Adipocyte (in vitro differentiated cells): ENCODE measurements at regions not wholly inside any gene's neighbourhood (a gene's known extent, or its start where the extent isn't known, plus 50 kb on each side); places are given as distances from the start of the nearest gene placed in this dataset.

Source experiments
- DNase-seq: peaks from one replicate; pipeline ENCODE4 v3.0.0-alpha.2; 2015; ENCODE audit warnings: low read depth
- H3K27me3 ChIP-seq: replicated peaks from 2 replicates; pipeline ENCODE4 v1.7.0; 2013; ENCODE audit warnings: mild to moderate bottlenecking, low read length, moderate library complexity; ENCODE audit not compliant: control insufficient read depth, insufficient read depth
- H3K36me3 ChIP-seq: 2 replicates; pipeline ENCODE4 v1.7.0; 2013; ENCODE audit warnings: low read length, mild to moderate bottlenecking, moderate library complexity; ENCODE audit not compliant: control insufficient read depth, insufficient read depth, severe bottlenecking
- H3K4me1 ChIP-seq: 2 replicates; pipeline ENCODE4 v1.7.0; 2013; ENCODE audit warnings: mild to moderate bottlenecking, low read length, moderate library complexity; ENCODE audit not compliant: control insufficient read depth, insufficient read depth
- H3K4me3 ChIP-seq: 2 replicates; pipeline ENCODE4 v1.7.0; 2013; ENCODE audit warnings: mild to moderate bottlenecking, low read length, moderate library complexity
- H3K9ac ChIP-seq: 2 replicates; pipeline ENCODE4 v1.7.0; 2013; ENCODE audit warnings: mild to moderate bottlenecking, low read length, moderate library complexity
- H3K9me3 ChIP-seq: 2 replicates; pipeline ENCODE4 v1.7.0; 2013; ENCODE audit warnings: mild to moderate bottlenecking, low read length, moderate library complexity; ENCODE audit not compliant: control insufficient read depth

DNA sequence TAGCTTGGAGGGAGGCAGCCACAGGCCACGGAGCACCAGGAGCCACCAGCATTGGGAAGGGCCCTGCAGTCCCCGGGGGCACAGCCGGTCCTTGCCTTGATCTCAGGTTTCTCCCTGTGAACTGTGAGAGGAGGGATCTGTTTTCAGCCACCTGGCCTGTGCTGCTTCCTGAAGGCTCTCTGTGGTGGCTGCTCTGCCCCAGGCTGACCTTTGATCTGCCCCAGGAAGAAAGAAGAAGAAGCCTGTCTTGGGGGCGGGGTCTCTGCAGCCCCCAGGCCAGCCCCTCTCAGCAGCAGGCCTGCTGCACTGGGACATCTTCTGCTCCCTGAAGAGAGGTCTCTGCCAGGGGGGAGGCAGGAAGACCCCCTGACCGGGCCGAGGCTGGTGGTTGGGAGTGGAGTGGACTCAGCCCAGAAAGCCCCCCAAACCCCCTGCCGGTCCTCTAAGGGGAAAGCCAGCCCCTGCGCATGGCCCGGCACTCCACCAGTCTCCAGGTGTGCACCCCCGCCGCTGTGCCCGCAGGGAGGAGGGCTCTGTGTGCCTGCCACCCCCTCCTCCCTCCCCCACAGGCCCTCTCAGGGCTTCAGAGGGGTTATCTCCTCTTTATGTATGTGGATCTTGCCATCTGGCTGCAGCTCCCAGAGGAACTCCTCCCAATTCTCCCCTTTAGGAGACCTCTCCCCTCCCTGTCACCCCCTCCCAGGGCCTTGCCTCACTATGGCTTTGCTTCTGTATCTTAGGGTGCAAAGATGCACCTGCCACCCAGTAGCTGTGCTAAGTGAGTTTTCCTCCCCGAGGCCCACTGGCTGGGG is 675.3 kb downstream of the BRD1 start:
- no peaks in the 10 kb centered on the region for H3K4me1 ChIP-seq
- H3K9me3 ChIP-seq = no peaks in the 10 kb centered on the region
- no peak for DNase-seq
- no peaks in the 10 kb centered on the region for H3K36me3 ChIP-seq
- peaks cover 11% of the 10 kb centered on the region for H3K27me3 ChIP-seq
- no peak overlapping the region for H3K4me3 ChIP-seq
- no peak overlapping the region for H3K9ac ChIP-seq

DNA sequence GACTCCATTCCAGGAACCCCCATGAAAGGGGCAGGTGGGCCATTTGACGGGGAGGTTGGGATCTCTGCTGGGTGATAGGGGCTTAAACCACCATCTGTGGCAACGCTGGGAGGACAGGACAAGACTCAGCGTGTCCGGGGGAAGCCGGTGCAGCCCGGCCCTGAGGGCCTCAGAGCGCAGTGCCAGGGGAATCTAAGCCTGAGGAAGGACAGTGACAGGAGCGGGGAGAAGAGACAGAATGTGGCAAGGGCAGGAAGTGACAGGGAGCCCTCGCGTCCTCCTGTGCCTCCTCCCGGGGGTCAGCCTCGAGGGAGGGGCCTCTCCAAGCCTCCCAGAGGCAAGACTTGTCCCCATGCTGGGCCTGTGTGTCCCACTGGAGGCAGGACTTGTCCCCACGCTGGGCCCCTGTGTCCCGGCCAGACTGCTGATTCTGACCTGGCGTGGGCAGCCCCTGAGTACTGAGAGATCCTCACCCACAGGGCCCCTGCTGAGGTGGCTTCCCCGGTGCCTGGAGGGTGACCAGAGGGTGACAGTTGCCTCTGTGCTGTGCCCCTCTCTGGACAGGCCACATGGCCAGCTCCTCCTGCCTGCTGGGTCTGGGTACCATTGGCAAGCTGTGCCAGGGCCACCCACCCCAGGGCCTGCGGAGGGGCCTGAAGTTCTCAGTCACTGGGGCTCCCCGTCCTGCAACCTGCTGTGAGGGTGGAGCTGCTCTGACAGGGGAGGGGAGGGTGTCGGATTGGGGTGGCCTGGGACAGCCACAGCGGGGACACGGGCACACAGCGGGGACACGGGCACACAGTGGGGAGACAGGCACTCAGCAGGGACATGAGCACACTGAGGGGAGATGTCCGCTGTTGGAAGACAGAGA is 676.2 kb downstream of the BRD1 start:
- H3K27me3 ChIP-seq = peaks cover 8% of the 10 kb centered on the region
- H3K4me3 ChIP-seq = no peak overlapping the region

DNA sequence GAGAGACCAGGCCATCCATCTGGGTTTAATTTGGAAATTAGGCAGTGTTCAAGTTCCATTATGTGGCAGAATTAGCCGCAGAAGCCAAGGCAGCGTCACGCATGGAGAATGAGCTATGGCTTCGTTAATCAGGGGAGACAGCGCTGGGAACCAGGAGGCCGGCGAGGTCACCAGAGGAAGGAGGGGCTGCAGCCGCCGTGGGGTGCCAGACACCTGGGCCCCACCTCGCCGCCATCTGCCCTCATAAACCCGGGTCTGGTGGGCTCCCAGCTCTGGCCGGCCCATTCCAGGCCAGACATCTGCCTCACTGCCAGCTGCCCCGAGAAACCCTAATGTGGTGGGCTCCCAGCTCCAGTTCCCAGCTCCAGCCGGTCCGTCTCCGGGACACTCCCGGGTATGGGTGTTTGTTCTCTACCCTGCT is 676.9 kb downstream of the BRD1 start:
- DNase-seq = no peak
- H3K4me3 ChIP-seq = no peak overlapping the region
- H3K4me1 ChIP-seq = no peaks in the 10 kb centered on the region
- H3K9ac ChIP-seq = no peak overlapping the region
- no peaks in the 10 kb centered on the region for H3K36me3 ChIP-seq
- peaks cover 6% of the 10 kb centered on the region for H3K27me3 ChIP-seq
- H3K9me3 ChIP-seq = peaks cover 1% of the 10 kb centered on the region

More for the DNA sequence above, 676.2 kb downstream of the BRD1 start:
- H3K9ac ChIP-seq = no peak overlapping the region
- DNase-seq = no peak
- H3K9me3 ChIP-seq = no peaks in the 10 kb centered on the region
- no peaks in the 10 kb centered on the region for H3K4me1 ChIP-seq
- no peaks in the 10 kb centered on the region for H3K36me3 ChIP-seq

GRCh38 chr22:49149721-49150608 is 677.7 kb downstream of the BRD1 start:
- peaks cover 6% of the 10 kb centered on the region for H3K27me3 ChIP-seq
- no peak overlapping the region for H3K4me3 ChIP-seq
- no peak for DNase-seq
- H3K9ac ChIP-seq = no peak overlapping the region
- no peaks in the 10 kb centered on the region for H3K36me3 ChIP-seq
- peaks cover 7% of the 10 kb centered on the region for H3K9me3 ChIP-seq
- no peaks in the 10 kb centered on the region for H3K4me1 ChIP-seq

DNA sequence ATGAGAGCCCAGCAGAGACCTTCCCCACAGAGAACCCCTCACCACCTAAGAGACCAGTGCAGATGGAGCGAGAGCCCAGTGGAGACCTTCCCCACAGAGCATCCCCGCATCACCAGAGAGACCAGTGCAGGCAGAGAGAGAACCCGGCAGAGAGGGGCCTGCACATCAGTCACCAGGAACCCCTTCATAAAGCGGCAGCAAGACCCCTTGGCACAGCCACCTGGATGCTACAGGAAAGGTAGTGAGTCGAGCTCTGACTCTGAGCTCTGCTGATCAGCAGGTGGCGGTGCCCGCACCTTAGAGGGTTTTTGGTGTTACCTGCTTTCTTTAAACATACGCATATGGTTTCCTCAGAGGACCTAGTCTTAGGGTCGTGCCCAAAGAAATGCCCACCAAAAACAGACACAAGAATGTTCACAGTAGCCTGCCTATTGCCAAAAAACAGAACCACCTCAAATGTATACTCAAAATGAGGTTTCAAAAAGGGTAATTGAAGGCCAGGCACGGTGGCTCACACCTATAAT is 678.7 kb downstream of the BRD1 start:
- H3K9ac ChIP-seq = no peak overlapping the region
- no peaks in the 10 kb centered on the region for H3K36me3 ChIP-seq
- no peak for DNase-seq
- H3K4me3 ChIP-seq = no peak overlapping the region
- peaks cover 7% of the 10 kb centered on the region for H3K9me3 ChIP-seq
- no peaks in the 10 kb centered on the region for H3K4me1 ChIP-seq
- peaks cover 6% of the 10 kb centered on the region for H3K27me3 ChIP-seq

DNA sequence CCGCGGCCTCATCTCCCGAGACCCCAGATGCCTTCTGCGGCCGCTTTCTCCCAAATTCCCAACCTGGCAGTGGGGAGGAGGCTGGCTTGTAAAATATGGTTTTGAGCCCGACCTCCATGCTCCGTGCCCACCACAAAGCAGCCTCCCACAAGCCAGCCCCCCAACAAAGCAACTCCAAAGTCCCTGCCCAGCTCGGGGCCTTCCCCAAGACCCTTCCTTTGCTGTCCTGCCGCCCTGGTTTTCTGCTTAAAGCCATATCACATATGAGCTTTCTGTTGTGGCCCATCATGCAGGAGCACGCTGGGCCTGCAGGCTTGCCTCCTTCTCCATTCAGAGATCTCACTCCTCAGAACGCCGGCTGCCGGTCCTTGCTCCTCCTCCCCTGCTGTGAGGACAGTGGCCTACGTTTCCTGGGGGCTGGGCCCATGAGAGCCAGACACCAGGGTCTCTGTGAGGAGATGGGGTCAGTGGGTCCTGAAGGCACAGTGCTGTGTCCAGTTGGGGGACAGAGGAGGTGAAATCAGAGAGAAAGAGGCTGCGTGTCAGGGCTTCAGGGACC is 680.0 kb downstream of the BRD1 start:
- no peak for DNase-seq
- H3K4me3 ChIP-seq = no peak overlapping the region
- H3K27me3 ChIP-seq = peaks cover 6% of the 10 kb centered on the region
- peaks cover 7% of the 10 kb centered on the region for H3K9me3 ChIP-seq
- no peak overlapping the region for H3K9ac ChIP-seq
- no peaks in the 10 kb centered on the region for H3K36me3 ChIP-seq
- H3K4me1 ChIP-seq = no peaks in the 10 kb centered on the region

DNA sequence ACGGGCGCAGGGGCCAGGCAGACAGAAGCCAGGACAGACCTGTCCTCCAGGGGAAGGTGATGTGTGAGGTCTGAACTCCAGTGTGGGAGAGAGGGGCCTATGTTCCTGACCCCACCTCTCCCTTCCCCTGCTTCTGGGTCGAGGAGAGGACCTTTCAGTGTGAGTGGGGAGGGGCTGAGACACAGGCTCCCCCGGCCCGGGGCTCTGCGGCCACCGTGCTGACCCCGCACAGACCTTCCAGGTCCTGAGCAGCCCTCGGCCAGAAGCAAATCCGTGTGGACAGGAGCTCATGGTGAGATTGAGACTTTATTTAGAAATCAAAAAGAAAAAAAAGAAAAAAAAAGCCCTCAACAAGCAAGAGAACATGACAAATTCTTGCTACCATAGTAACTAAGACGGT is 680.5 kb downstream of the BRD1 start:
- no peaks in the 10 kb centered on the region for H3K36me3 ChIP-seq

GRCh38 chr22:49146511-49146910 is 681.2 kb downstream of the BRD1 start:
- Histone ChIP-seq H3K9me3 (peaks cover 7% of the 10 kb centered on the region), H3K4me3 (no peak overlapping the region), H3K36me3 (no peaks in the 10 kb centered on the region), H3K9ac (no peak overlapping the region), H3K4me1 (no peaks in the 10 kb centered on the region), H3K27me3 (peaks cover 11% of the 10 kb centered on the region)
- no peak for DNase-seq

More for the DNA sequence above, 680.5 kb downstream of the BRD1 start:
- peaks cover 7% of the 10 kb centered on the region for H3K9me3 ChIP-seq
- H3K4me1 ChIP-seq = no peaks in the 10 kb centered on the region
- no peak overlapping the region for H3K9ac ChIP-seq
- no peak overlapping the region for H3K4me3 ChIP-seq
- no peak for DNase-seq
- H3K27me3 ChIP-seq = peaks cover 6% of the 10 kb centered on the region

GRCh38 chr22:49143812-49144211 is 683.9 kb downstream of the BRD1 start:
- Histone ChIP-seq H3K9me3 (peaks cover 7% of the 10 kb centered on the region), H3K9ac (no peak overlapping the region), H3K4me3 (no peak overlapping the region), H3K27me3 (peaks cover 14% of the 10 kb centered on the region), H3K4me1 (no peaks in the 10 kb centered on the region), H3K36me3 (no peaks in the 10 kb centered on the region)
- no peak for DNase-seq

GRCh38 chr22:49142891-49143290 is 684.8 kb downstream of the BRD1 start:
- Histone ChIP-seq H3K36me3 (no peaks in the 10 kb centered on the region), H3K27me3 (peaks cover 14% of the 10 kb centered on the region), H3K9ac (no peak overlapping the region), H3K4me3 (no peak overlapping the region), H3K9me3 (peaks cover 7% of the 10 kb centered on the region), H3K4me1 (no peaks in the 10 kb centered on the region)
- DNase-seq = no peak
